Ectodermal cell (in vitro differentiated cells): ENCODE measurements at regions not wholly inside any gene's neighbourhood (a gene's known extent, or its start where the extent isn't known, plus 50 kb on each side); places are given as distances from the start of the nearest gene placed in this dataset.
"Not testable (repeated sequence)": the region's sequence is repeated elsewhere in the genome, so short reads cannot be mapped to it uniquely, and the experiment has no call there.

ENCODE experiments used
- H3K27ac ChIP-seq: 2 replicates; pipeline ENCODE4 v1.7.0; 2013; ENCODE audit warnings: mild to moderate bottlenecking, low read depth, low read length; ENCODE audit not compliant: insufficient read depth, poor library complexity, severe bottlenecking
- H3K27me3 ChIP-seq: 2 replicates; pipeline ENCODE4 v1.7.0; 2013; ENCODE audit warnings: mild to moderate bottlenecking, low read length; ENCODE audit not compliant: insufficient read depth, control insufficient read depth, poor library complexity, severe bottlenecking
- H3K36me3 ChIP-seq: one replicate; pipeline ENCODE4 v1.7.0; 2013; ENCODE audit warnings: low read length; ENCODE audit not compliant: control insufficient read depth, insufficient read depth
- H3K4me1 ChIP-seq: one replicate; pipeline ENCODE4 v1.7.0; 2013; ENCODE audit warnings: low read length; ENCODE audit not compliant: control insufficient read depth, insufficient read depth
- H3K4me3 ChIP-seq: 2 replicates; pipeline ENCODE4 v1.7.0; 2013; ENCODE audit warnings: low read depth, low read length, control low read depth; ENCODE audit not compliant: insufficient read depth
- H3K9me3 ChIP-seq: 2 replicates; pipeline ENCODE4 v1.7.0; 2013; ENCODE audit warnings: mild to moderate bottlenecking, low read length, moderate library complexity; ENCODE audit not compliant: control insufficient read depth
- WGBS, 2 experiments: methylation state at CpG; one replicate each; pipeline ENCODE4 v1.1.7; 2013; ENCODE audit warnings: missing lambda C conversion rate in 2 of 2; 5-methylcytosine and 5-hydroxymethylcytosine counted together

DNA sequence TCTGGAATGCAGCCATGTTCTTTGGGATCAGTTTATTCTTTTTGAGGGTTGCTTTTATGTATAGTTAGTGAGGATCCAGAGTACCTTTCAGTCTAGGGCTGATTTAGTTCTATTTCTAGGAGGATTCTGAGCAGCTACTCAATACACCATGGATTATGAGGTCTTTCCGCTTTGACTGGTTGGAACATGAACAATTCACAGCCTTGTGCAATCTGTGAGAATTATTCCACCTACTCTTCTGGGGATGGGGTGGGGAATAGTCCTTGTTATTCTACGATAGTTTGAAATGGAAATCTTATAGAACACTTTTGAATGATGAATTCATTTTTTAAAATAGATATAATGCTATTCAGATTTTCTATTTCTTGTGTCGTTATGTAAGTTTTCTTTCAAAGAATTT is 212.3 kb upstream of the ARRDC3 start:
- Histone ChIP-seq H3K4me3 (no peak overlapping the region), H3K4me1 (no peaks in the 10 kb centered on the region), H3K9me3 (no peaks in the 10 kb centered on the region), H3K36me3 (no peaks in the 10 kb centered on the region), H3K27me3 (no peaks in the 10 kb centered on the region), H3K27ac (no peak overlapping the region)
- WGBS, 2 experiments: 100% methylated on average over 1 of the region's 3 CpGs

DNA sequence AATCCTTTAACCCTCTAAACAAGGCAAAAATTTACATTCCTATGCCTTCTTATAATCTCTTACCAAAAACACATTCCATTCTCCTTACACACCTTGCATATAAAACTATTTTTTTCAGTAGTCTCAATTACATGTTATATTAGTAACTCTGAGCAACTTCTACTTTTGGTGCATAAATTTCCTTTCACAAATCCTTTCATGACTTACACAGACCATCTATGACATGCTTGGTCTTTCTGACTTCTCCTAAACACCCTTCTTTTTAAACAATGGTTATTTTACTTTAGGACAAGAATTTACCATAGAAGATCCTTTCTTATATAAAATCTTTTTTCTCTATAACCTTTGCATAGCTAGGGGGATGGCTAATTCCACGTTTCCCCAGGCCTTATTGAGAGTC is 208.0 kb upstream of the ARRDC3 start:
- WGBS, 2 experiments: 62 to 100% methylated on average over 1 of the region's 1 CpG

DNA sequence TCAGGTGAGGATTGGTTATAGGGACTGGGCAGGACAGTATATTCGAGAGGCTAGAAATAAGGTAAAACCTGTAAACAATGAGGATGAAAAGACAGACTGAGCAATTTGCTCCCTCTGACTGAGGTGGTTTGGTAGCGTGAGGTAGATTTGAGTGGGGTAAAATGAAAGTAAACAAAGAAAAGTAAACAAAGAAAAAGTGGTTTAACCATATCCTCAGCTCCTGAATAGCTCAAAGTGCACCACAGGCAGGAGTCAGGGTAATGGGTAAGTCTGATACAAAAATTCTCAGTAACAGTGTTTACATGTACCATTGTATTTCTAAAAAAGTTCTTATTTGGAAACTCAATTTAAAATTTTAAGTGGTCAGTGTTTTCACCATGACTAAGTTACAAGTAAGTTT is 203.1 kb upstream of the ARRDC3 start:
- Histone ChIP-seq H3K27me3 (no peaks in the 10 kb centered on the region), H3K27ac (no peak overlapping the region), H3K9me3 (no peaks in the 10 kb centered on the region), H3K4me3 (no peak overlapping the region), H3K36me3 (no peaks in the 10 kb centered on the region), H3K4me1 (no peaks in the 10 kb centered on the region)
- WGBS, 2 experiments: 84 to 91% methylated on average over 2 of the region's 2 CpGs

More for the DNA sequence above, 208.0 kb upstream of the ARRDC3 start:
- H3K9me3 ChIP-seq: no peaks in the 10 kb centered on the region
- no peaks in the 10 kb centered on the region for H3K4me1 ChIP-seq
- H3K4me3 ChIP-seq: no peak overlapping the region
- H3K27ac ChIP-seq: no peak overlapping the region
- no peaks in the 10 kb centered on the region for H3K36me3 ChIP-seq
- H3K27me3 ChIP-seq: no peaks in the 10 kb centered on the region

DNA sequence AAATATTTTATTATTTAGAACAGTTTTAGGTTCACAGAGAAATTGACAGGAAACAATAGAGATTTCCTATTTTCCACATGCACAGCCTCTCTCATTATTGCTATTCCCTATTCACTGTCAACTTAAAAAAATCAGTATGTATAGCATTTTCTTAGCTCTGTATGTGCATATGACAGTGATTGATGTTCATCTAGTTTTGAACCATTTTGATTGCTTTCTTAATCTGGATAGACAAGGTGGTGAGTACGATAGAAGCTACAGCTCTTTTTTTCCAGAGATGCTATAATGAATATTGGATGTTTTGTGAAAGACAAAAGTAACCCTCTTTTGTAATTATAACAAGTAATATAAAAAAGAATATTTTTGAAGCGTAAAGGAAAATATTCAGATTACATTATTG is 201.2 kb upstream of the ARRDC3 start:
- WGBS, 2 experiments: 90 to 100% methylated on average over 1 to 2 of the region's 2 CpGs
- Histone ChIP-seq H3K36me3 (no peaks in the 10 kb centered on the region), H3K9me3 (no peaks in the 10 kb centered on the region), H3K4me3 (no peak overlapping the region), H3K4me1 (no peaks in the 10 kb centered on the region), H3K27me3 (no peaks in the 10 kb centered on the region), H3K27ac (no peak overlapping the region)

DNA sequence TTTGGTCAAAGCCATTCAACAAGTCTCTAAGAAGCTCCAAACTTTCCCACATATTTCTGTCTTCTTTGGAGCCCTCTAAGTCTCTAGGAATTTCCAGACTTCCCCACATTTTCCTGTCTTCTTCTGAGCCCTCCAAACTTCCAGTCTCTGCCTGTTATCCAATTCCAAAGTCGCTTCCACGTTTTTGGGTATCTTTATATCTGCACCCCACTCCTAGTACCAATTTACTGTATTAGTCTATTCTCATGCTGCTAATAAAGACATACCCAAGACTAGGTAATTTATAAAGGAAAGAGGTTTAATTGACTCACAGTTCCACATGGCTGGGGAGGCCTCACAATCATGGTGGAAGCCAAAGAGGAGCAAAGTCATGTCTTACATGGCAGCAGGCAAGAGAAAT is 182.9 kb upstream of the ARRDC3 start:
- not testable (repeated sequence) for H3K27me3 ChIP-seq, H3K27ac ChIP-seq, H3K9me3 ChIP-seq, H3K36me3 ChIP-seq, H3K4me1 ChIP-seq, H3K4me3 ChIP-seq
- WGBS, 2 experiments: 83 to 88% methylated on average over 2 of the region's 2 CpGs

DNA sequence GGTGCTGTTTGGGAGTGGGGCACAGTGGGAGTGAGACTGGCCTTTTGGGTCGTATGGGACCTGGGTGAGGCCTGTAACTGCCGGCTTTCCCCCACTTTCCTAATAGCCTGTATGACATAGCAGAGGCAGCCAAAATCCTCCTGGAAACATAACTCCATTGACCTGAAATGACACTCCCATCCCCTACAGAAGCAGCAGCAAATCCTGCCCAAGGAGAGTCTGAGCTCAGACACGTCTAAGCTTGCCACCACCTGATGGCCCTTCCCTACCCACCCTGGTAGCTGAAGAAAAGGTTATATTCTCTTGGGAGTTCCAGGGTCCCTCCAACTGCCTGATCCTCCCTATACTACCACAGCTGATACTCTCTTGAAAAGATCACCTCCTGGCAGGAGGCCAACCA is 179.8 kb upstream of the ARRDC3 start:
- 90 to 95% methylated on average over 3 of the region's 3 CpGs for WGBS, 2 experiments
- Histone ChIP-seq H3K27me3 (no peaks in the 10 kb centered on the region), H3K4me1 (no peaks in the 10 kb centered on the region), H3K36me3 (no peaks in the 10 kb centered on the region), H3K4me3 (no peak overlapping the region), H3K9me3 (no peaks in the 10 kb centered on the region), H3K27ac (no peak overlapping the region)

DNA sequence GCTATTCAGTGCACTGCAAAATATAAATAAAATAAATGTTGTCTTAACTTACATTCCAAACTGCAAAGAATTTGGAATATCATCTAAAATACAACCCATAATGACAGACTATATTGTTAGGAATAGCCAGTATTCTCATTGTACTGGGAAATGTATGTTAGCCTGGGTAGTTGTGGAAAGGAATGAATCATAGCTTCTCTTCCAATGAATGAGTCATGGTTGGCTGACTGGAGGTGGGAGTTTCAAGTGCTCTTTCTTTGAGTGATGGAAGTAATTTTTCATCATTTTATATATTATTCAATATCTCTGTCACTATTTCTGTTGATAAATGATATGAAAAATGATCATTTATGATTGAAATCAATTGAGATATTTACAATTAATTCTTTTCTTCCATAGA is 158.6 kb upstream of the ARRDC3 start:
- H3K27ac ChIP-seq: no peak overlapping the region
- H3K36me3 ChIP-seq: no peaks in the 10 kb centered on the region
- no peaks in the 10 kb centered on the region for H3K4me1 ChIP-seq
- no peaks in the 10 kb centered on the region for H3K9me3 ChIP-seq
- H3K27me3 ChIP-seq: no peaks in the 10 kb centered on the region
- no peak overlapping the region for H3K4me3 ChIP-seq

DNA sequence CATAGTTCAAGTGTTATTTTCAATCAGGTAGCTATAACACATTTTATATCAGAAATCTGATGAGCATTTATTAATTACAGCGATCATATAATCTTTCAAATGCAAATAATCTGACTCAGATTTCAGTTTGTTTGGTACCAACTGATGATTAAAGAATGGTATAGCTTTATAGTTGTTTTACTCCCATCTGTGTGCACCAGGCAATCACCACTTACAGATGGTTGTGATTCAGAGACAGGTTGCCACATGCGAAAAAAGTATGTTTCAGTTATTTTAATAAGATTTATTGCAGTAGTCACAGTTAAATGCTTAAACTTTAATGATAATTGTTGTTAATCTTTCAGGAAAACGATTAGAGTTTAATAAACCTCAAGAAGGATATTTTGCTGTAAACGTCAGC is 155.1 kb upstream of the ARRDC3 start:
- no peaks in the 10 kb centered on the region for H3K9me3 ChIP-seq
- WGBS, 2 experiments: 86 to 100% methylated on average over 1 to 2 of the region's 4 CpGs
- no peak overlapping the region for H3K27ac ChIP-seq

DNA sequence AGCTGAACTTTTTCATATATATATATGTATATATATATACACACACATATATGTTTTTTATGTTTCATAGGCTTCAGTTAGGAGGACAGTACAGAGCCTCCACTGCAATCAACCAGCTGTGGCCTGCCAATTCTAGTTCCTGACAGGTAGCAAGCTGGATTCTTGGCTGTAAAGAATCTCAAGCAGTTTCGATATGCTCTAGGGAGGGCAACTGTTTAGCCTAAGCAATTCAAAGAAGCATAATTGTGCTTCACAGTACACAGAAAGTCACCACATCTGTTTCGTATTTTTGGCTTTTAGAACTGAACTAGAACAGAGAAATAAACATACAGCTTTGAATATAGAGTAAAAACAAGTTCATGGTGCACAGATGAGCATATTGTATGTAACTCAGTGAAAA is 152.4 kb upstream of the ARRDC3 start:
- WGBS, 2 experiments: 89 to 100% methylated on average over 1 to 2 of the region's 2 CpGs
- H3K4me3 ChIP-seq: no peak overlapping the region
- no peak overlapping the region for H3K27ac ChIP-seq
- H3K36me3 ChIP-seq: no peaks in the 10 kb centered on the region
- H3K4me1 ChIP-seq: no peaks in the 10 kb centered on the region
- H3K27me3 ChIP-seq: no peaks in the 10 kb centered on the region
- H3K9me3 ChIP-seq: no peaks in the 10 kb centered on the region

More for the DNA sequence above, 155.1 kb upstream of the ARRDC3 start:
- Histone ChIP-seq H3K4me1 (no peaks in the 10 kb centered on the region), H3K36me3 (no peaks in the 10 kb centered on the region), H3K27me3 (no peaks in the 10 kb centered on the region), H3K4me3 (no peak overlapping the region)

DNA sequence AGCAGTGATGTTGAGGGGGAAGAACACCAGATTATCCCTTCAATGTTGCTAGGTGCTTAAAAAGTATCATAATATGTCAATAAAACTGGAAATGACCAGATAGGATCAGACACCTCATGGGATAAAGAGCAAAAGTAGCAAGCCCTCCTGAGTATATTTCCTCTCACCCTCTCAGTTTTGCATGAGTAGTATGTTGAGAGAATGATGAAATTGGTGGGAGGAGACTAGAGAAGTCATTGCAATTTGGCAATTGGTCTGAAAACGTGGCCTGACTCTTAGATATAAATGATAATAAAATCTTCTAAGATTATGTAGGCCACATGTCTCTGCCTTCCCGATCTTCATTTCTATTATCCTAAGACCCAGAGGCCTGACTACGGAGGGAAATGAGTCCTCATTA is 151.2 kb upstream of the ARRDC3 start:
- Histone ChIP-seq H3K4me1 (no peaks in the 10 kb centered on the region), H3K4me3 (no peak overlapping the region)
- 92% methylated on average over 3 of the region's 3 CpGs; no CpG with 5 or more reads in 1 of the 2 experiments for WGBS, 2 experiments

DNA sequence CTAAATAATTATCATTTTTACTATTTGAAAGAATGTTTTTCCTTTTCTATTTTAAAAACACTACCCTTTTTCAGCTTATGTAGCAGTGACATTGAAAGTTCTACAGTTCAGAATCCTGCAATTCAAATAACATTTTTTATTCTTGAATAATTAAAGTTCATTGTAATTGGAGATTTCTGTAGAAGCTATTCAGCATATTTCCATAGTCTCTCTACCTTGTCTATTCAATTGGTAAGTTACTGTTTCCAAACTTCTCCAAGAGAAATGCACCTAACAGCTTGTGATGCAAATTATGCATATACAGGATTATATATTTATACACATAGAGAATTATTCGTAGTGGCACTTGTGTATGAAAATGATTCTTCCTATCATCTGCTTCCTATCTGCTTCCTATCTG is 149.7 kb upstream of the ARRDC3 start:
- WGBS, 2 experiments: 88% methylated on average over 1 of the region's 1 CpG; no CpG with 5 or more reads in 1 of the 2 experiments
- no peaks in the 10 kb centered on the region for H3K27me3 ChIP-seq
- H3K9me3 ChIP-seq: no peaks in the 10 kb centered on the region
- no peak overlapping the region for H3K4me3 ChIP-seq
- no peaks in the 10 kb centered on the region for H3K4me1 ChIP-seq
- no peak overlapping the region for H3K27ac ChIP-seq
- no peaks in the 10 kb centered on the region for H3K36me3 ChIP-seq

More for the DNA sequence above, 151.2 kb upstream of the ARRDC3 start:
- Histone ChIP-seq H3K36me3 (no peaks in the 10 kb centered on the region), H3K27me3 (no peaks in the 10 kb centered on the region), H3K27ac (no peak overlapping the region), H3K9me3 (no peaks in the 10 kb centered on the region)
